Psoas muscle (tissue), 7 donors: ENCODE measurements at regions not wholly inside any gene's neighbourhood (a gene's known extent, or its start where the extent isn't known, plus 50 kb on each side); places are given as distances from the start of the nearest gene placed in this dataset.

Source experiments
- ATAC-seq, 4 donors: fragments of 200-7000 bp; cut with Tn5 transposase; one replicate each; pipeline ENCODE4 v1.9.1; 2020; ENCODE audit warnings: moderate library complexity in 3 of 4, mild to moderate bottlenecking in 2 of 4
- DNase-seq, 2 donors: peaks; one replicate each; pipeline ENCODE4 v3.0.0-alpha.2; 2020
- H3K27ac ChIP-seq: fragments of 200-600 bp; one replicate; pipeline ENCODE4 v1.8.0; 2022
- H3K27me3 ChIP-seq, 3 donors: fragments of 200-600 bp in 1 of 3; one replicate each; pipeline versions ENCODE4 v1.6.1 to v1.8.0; 2013 to 2022; ENCODE audit warnings: low read length in 2 of 3, mild to moderate bottlenecking in 2 of 3, moderate library complexity in 1 of 3; ENCODE audit not compliant: insufficient read depth in 3 of 3
- H3K36me3 ChIP-seq, 2 donors: fragments of 200-600 bp in 1 of 2; one replicate each; pipeline versions ENCODE4 v1.6.1 to v1.8.0; 2013 to 2022; ENCODE audit warnings: low read depth in 1 of 2, mild to moderate bottlenecking in 1 of 2, moderate library complexity in 1 of 2; ENCODE audit not compliant: insufficient read depth in 1 of 2
- H3K4me1 ChIP-seq: fragments of 200-600 bp; one replicate; pipeline ENCODE4 v1.8.0; 2022
- H3K4me3 ChIP-seq: fragments of 200-600 bp; one replicate; pipeline ENCODE4 v1.8.0; 2022; ENCODE audit warnings: mild to moderate bottlenecking
- H3K9me3 ChIP-seq: fragments of 200-600 bp; one replicate; pipeline ENCODE4 v1.8.0; 2022
- CTCF ChIP-seq: fragments of 200-600 bp; IDR thresholded peaks from one replicate; pipeline ENCODE4 v1.8.0; 2022; ENCODE audit warnings: antibody characterized with exemption
- WGBS, 3 donors: extraction: QIAGEN DNeasy Blood & Tissue Kit; methylation state at CpG; one replicate each; pipeline versions ENCODE4 v1.1.6 to v1.1.7; 2013; 5-methylcytosine and 5-hydroxymethylcytosine counted together
- intact Hi-C, 2 donors: fragments of 100-400 bp; cut with DNase I; formaldehyde crosslinking; loops; one replicate each; pipeline versions ENCODE4 v1.11.0 to v1.14.2; 2022
- donor health status: healthy with polysubstance abuse.
- donor health status: DM: no; HTN: no; CAD: no; lungs with moderate emphysema.
- donor health status: Bipolar disorder and iron deficiency.
- donor health status: healthy.
- donor health status: DM: yes; HTN: yes; CAD: no.
- donor health status: DM: no; HTN: no; CAD: no.
- donor health status: DM: yes; HTN: yes; CAD: no.

GRCh38 chr17:72574675-72575510 is 454.1 kb downstream of the SOX9 start:
- no peak for DNase-seq
- no peaks in the 10 kb centered on the region for H3K9me3 ChIP-seq
- no peak for ATAC-seq
- peaks cover 0 to 5% (median 0%) of the 10 kb centered on the region in 3 donors for H3K27me3 ChIP-seq
- H3K27ac ChIP-seq = no peak overlapping the region
- H3K4me3 ChIP-seq = no peak overlapping the region
- no peaks in the 10 kb centered on the region for H3K4me1 ChIP-seq
- intact Hi-C loops = no loop called here
- H3K36me3 ChIP-seq = no peaks in the 10 kb centered on the region
- WGBS, 3 donors = 78 to 83% (median 79%) methylated on average over 11 to 12 of the region's 12 CpGs
- TF ChIP-seq CTCF = no peak

- TF ChIP-seq CTCF = no peak
- no peak overlapping the region for H3K27ac ChIP-seq
- peaks cover 0 to 5% (median 0%) of the 10 kb centered on the region in 3 donors for H3K27me3 ChIP-seq
- no peaks in the 10 kb centered on the region for H3K9me3 ChIP-seq
- H3K4me3 ChIP-seq = no peak overlapping the region
- DNase-seq (no peak), ATAC-seq (no peak)
- 67 to 70% (median 67%) methylated on average over 8 of the region's 8 CpGs for whole genome bisulfite sequencing, 3 donors
- H3K36me3 ChIP-seq = no peaks in the 10 kb centered on the region
- H3K4me1 ChIP-seq = no peaks in the 10 kb centered on the region
- intact Hi-C loops = no loop called here
These were observed 454.9 kb downstream of the SOX9 start for GRCh38 chr17:72575542-72576233.

GRCh38 chr17:72576289-72576759 is 455.5 kb downstream of the SOX9 start:
- Histone ChIP-seq H3K27ac (no peak overlapping the region), H3K27me3 (peaks cover 0 to 5% (median 0%) of the 10 kb centered on the region in 3 donors), H3K9me3 (no peaks in the 10 kb centered on the region), H3K4me3 (no peak overlapping the region), H3K4me1 (no peaks in the 10 kb centered on the region), H3K36me3 (no peaks in the 10 kb centered on the region)
- no peak for DNase-seq
- WGBS, 3 donors = 41 to 49% (median 45%) methylated on average over 7 of the region's 7 CpGs
- TF ChIP-seq CTCF = no peak
- intact Hi-C loops = no loop called here
- no peak for ATAC-seq

GRCh38 chr17:72578817-72579470 is 458.1 kb downstream of the SOX9 start:
- WGBS, 3 donors = 85 to 91% (median 87%) methylated on average over 9 of the region's 9 CpGs
- Histone ChIP-seq H3K9me3 (no peaks in the 10 kb centered on the region), H3K27me3 (peaks cover 0 to 5% (median 0%) of the 10 kb centered on the region in 3 donors), H3K4me1 (no peaks in the 10 kb centered on the region), H3K4me3 (no peak overlapping the region), H3K36me3 (no peaks in the 10 kb centered on the region), H3K27ac (no peak overlapping the region)
- TF ChIP-seq CTCF = no peak
- intact Hi-C loops = no loop called here
- ATAC-seq (no peak), DNase-seq (no peak)
